ENCODE measurements at regions not wholly inside any gene's neighbourhood (a gene's known extent, or its start where the extent isn't known, plus 50 kb on each side); places are given as distances from the start of the nearest gene placed in this dataset.

DNA sequence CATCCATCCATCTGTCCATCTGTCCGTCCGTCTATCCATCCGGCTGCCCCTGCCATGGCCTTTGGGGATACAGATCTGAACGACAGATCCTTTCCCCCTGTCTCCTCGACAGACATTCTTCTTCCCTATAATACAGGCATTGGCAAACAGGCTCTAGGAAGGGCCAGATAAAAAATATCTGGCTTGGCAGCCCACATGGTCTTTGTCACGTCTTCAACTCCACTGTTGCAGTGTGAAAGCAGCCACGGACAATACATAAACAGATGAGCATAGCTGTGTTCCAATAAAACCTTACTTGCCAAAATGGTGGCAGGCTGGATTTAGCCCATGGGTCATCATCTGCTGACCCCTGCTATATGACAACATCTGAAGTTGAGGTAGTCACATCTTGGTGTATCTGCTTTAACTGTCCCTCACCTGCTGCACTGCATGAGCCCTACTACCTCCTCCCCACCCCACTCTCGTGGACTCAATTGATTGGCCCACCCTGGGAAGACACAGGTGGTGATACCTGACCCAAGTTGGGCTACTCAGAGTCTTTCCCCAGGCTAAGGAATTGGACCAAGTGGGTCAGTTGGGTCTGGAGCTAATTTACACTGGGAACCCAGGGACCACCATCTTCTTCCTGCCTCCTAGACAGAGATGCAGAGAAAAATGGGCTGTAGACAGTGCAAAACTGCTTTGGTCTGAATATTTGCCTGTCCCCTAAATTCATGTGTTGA lies 128.4 kb upstream of the SMAD3 start:
- H3K27ac Mint-ChIP-seq: no peak overlapping the region
- H3K9me3 Mint-ChIP-seq: peaks cover 5% of the 10 kb centered on the region
- no peaks in the 10 kb centered on the region for H3K36me3 Mint-ChIP-seq
- peaks cover 10 to 23% of the 10 kb centered on the region in 2 donors for H3K27me3 Mint-ChIP-seq
- peak overlapping the region; percentile 34 for H3K4me3 Mint-ChIP-seq
- DNase-seq (ENCODE audit: low spot score) (no peak), ATAC-seq (no peak)
- peaks cover 7 to 13% of the 10 kb centered on the region in 2 donors for H3K4me1 Mint-ChIP-seq (ENCODE audit: low read depth in 2 of 2)

GRCh38 chr15:66937588-66937987 lies 127.8 kb upstream of the SMAD3 start:
- Mint-ChIP-seq H3K27me3 (peaks cover 10 to 21% of the 10 kb centered on the region in 2 donors), H3K4me3 (no peak overlapping the region), H3K4me1 (ENCODE audit: low read depth in 2 of 2) (peaks cover 7 to 13% of the 10 kb centered on the region in 2 donors), H3K36me3 (no peaks in the 10 kb centered on the region), H3K27ac (no peak overlapping the region), H3K9me3 (peaks cover 5% of the 10 kb centered on the region)
- DNase-seq (ENCODE audit: low spot score) (no peak), ATAC-seq (no peak)

GRCh38 chr15:66938114-66938830 lies 127.1 kb upstream of the SMAD3 start:
- ATAC-seq (no peak), DNase-seq (ENCODE audit: low spot score) (no peak)
- no peaks in the 10 kb centered on the region for H3K36me3 Mint-ChIP-seq
- peaks cover 2% of the 10 kb centered on the region for H3K9me3 Mint-ChIP-seq
- peaks cover 10 to 15% of the 10 kb centered on the region in 2 donors for H3K27me3 Mint-ChIP-seq
- no peak overlapping the region for H3K27ac Mint-ChIP-seq
- no peak overlapping the region for H3K4me3 Mint-ChIP-seq
- peaks cover 7 to 13% of the 10 kb centered on the region in 2 donors for H3K4me1 Mint-ChIP-seq (ENCODE audit: low read depth in 2 of 2)

DNA sequence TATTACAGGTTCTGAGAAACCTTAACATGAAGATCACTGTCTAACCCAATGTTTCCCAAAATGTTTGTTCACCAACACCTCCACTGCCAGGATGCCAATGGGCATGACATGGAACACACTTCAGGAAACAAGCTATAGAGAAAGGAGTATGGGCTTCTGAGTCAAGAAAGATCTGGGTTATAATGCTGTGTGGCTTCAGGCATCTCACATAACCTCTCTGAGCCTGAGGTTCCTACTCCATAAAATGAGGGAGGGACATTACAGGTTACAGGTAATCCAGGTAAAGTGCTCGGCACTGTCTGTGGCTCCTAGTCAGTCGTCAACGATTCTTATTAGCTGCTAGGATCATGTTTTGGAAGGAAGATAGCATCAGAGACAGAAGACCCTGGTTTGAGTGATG lies 126.4 kb upstream of the SMAD3 start:
- Mint-ChIP-seq H3K36me3 (no peaks in the 10 kb centered on the region), H3K27me3 (peaks cover 10 to 15% of the 10 kb centered on the region in 2 donors), H3K27ac (no peak overlapping the region), H3K4me1 (ENCODE audit: low read depth in 2 of 2) (peaks cover 7 to 13% of the 10 kb centered on the region in 2 donors), H3K9me3 (peaks cover 2% of the 10 kb centered on the region), H3K4me3 (no peak overlapping the region)
- ATAC-seq: no peak
- DNase-seq (ENCODE audit: low spot score): no peak

GRCh38 chr15:66939451-66940023 lies 125.9 kb upstream of the SMAD3 start:
- DNase-seq (ENCODE audit: low spot score) (no peak), ATAC-seq (no peak)
- H3K27ac Mint-ChIP-seq: no peak overlapping the region
- no peaks in the 10 kb centered on the region for H3K9me3 Mint-ChIP-seq
- H3K27me3 Mint-ChIP-seq: peaks cover 10 to 15% of the 10 kb centered on the region in 2 donors
- peaks cover 7 to 13% of the 10 kb centered on the region in 2 donors for H3K4me1 Mint-ChIP-seq (ENCODE audit: low read depth in 2 of 2)
- H3K36me3 Mint-ChIP-seq: no peaks in the 10 kb centered on the region
- no peak overlapping the region for H3K4me3 Mint-ChIP-seq

GRCh38 chr15:66940368-66940767 lies 125.0 kb upstream of the SMAD3 start:
- no peaks in the 10 kb centered on the region for H3K9me3 Mint-ChIP-seq
- no peaks in the 10 kb centered on the region for H3K36me3 Mint-ChIP-seq
- no peak overlapping the region for H3K27ac Mint-ChIP-seq
- DNase-seq (ENCODE audit: low spot score) (no peak), ATAC-seq (peak; percentile 41 to 75)
- peaks cover 7 to 13% of the 10 kb centered on the region in 2 donors for H3K4me1 Mint-ChIP-seq (ENCODE audit: low read depth in 2 of 2)
- H3K4me3 Mint-ChIP-seq: peak overlapping the region; percentile 28
- H3K27me3 Mint-ChIP-seq: peaks cover 10 to 15% of the 10 kb centered on the region in 2 donors

- Mint-ChIP-seq H3K4me1 (ENCODE audit: low read depth in 2 of 2) (peaks cover 3 to 13% of the 10 kb centered on the region in 2 donors), H3K4me3 (no peak overlapping the region), H3K27me3 (peaks cover 8 to 9% of the 10 kb centered on the region in 2 donors), H3K36me3 (no peaks in the 10 kb centered on the region), H3K9me3 (no peaks in the 10 kb centered on the region), H3K27ac (no peak overlapping the region)
- ATAC-seq (no peak), DNase-seq (ENCODE audit: low spot score) (no peak)
Observed at GRCh38 chr15:66941108-66941711, 124.2 kb upstream of the SMAD3 start.

DNA sequence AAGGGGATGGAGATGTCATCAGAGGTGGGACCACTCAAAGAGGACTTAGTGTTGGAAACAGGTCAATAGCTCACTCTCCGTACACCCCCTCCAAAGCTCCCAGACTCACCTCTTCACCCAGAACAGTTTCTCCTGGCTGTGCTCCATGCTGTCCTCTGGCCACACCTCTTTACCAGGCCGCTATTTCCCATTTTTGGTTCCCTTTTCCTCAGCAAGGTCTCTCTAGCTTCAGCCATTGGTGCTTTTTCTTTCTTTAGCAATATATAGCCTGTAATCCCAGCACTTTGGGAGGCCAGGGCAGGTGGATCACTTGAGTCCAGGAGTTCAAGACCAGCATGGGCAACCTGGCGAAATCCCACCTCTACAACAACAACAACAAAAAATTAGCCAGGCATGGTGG lies 123.6 kb upstream of the SMAD3 start:
- Mint-ChIP-seq H3K4me1 (ENCODE audit: low read depth in 2 of 2) (peaks cover under 1 to 13% of the 10 kb centered on the region in 2 donors), H3K27me3 (peaks cover 8% of the 10 kb centered on the region in 2 donors), H3K9me3 (no peaks in the 10 kb centered on the region), H3K36me3 (no peaks in the 10 kb centered on the region), H3K4me3 (no peak overlapping the region), H3K27ac (no peak overlapping the region)
- ATAC-seq (no peak), DNase-seq (ENCODE audit: low spot score) (no peak)

- H3K9me3 Mint-ChIP-seq: no peaks in the 10 kb centered on the region
- no peak overlapping the region for H3K4me3 Mint-ChIP-seq
- peaks cover 0 to 13% of the 10 kb centered on the region in 2 donors for H3K4me1 Mint-ChIP-seq (ENCODE audit: low read depth in 2 of 2)
- DNase-seq (ENCODE audit: low spot score) (no peak), ATAC-seq (no peak)
- H3K27me3 Mint-ChIP-seq: peaks cover 6 to 8% of the 10 kb centered on the region in 2 donors
- no peaks in the 10 kb centered on the region for H3K36me3 Mint-ChIP-seq
- no peak overlapping the region for H3K27ac Mint-ChIP-seq
Observed at GRCh38 chr15:66942649-66943390, 122.6 kb upstream of the SMAD3 start.

DNA sequence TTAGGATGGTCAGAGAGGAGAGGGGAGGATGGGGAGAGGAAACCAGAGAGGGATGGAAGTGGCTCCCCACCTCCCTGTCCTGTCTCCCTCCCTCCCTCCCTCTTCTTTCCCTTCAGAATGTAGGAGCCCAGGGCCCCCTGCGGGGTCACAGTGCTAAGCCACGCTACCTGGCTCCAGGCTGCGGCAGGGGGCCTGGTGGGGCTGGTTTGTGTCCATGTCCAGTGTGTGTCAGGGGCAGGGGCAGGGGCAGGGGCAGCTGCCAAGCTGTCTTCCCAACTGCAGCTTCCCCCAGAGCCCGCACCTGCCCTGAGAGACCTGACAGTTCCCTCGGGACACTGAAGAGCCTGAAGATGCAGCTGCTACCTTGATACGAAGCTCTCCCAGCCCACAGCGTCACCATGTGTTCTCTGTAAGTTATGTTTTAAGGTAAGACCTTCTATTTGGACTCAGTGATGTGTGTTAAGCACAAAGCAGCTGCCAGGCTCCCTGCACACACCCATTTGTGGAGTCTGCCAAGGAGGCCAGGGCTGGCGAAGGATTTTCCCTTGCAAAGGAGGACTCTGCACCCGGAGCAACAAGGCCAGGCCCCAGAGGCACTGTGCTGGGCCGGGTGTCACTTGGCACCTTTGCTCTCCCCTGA lies 121.8 kb upstream of the SMAD3 start:
- Mint-ChIP-seq H3K9me3 (no peaks in the 10 kb centered on the region), H3K36me3 (no peaks in the 10 kb centered on the region), H3K4me1 (ENCODE audit: low read depth in 2 of 2) (peaks cover 0 to 13% of the 10 kb centered on the region in 2 donors), H3K27ac (no peak overlapping the region), H3K27me3 (peaks cover 6 to 8% of the 10 kb centered on the region in 2 donors), H3K4me3 (no peak overlapping the region)
- ATAC-seq (peak in 1 of 2 donors; percentile 20), DNase-seq (ENCODE audit: low spot score) (no peak)

DNA sequence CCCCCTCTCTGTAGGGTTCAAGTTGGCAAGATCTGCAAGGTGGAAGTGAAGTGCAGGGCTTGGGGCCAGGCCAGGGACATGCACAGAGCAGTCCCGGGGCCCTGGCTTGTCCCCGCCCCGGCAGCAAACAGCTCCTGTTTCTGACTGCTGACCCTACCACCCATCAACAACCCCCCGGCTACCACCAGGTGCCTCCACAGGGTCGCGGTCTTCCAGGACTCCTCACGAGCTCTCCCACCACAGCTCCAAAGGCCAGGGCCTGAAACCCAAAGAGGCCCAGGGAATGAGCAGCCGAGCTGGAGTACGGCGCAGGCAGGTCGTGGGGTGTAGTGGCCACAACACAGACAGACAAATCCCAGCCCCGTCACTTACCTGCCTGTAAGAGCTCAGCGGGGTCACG lies 121.3 kb upstream of the SMAD3 start:
- no peak overlapping the region for H3K4me3 Mint-ChIP-seq
- no peaks in the 10 kb centered on the region for H3K36me3 Mint-ChIP-seq
- peaks cover 6 to 8% of the 10 kb centered on the region in 2 donors for H3K27me3 Mint-ChIP-seq
- DNase-seq (ENCODE audit: low spot score): peak; percentile 39
- H3K4me1 Mint-ChIP-seq (ENCODE audit: low read depth in 2 of 2): peaks cover 0 to 13% of the 10 kb centered on the region in 2 donors
- no peak overlapping the region for H3K27ac Mint-ChIP-seq
- ATAC-seq: no peak
- H3K9me3 Mint-ChIP-seq: no peaks in the 10 kb centered on the region

GRCh38 chr15:66945286-66945685 lies 120.1 kb upstream of the SMAD3 start:
- Mint-ChIP-seq H3K27ac (no peak overlapping the region), H3K36me3 (no peaks in the 10 kb centered on the region), H3K4me3 (no peak overlapping the region), H3K27me3 (peaks cover 2 to 6% of the 10 kb centered on the region in 2 donors), H3K9me3 (no peaks in the 10 kb centered on the region), H3K4me1 (ENCODE audit: low read depth in 2 of 2) (peaks cover 0 to 10% of the 10 kb centered on the region in 2 donors)
- ATAC-seq (no peak), DNase-seq (ENCODE audit: low spot score) (peak; percentile 42)

DNA sequence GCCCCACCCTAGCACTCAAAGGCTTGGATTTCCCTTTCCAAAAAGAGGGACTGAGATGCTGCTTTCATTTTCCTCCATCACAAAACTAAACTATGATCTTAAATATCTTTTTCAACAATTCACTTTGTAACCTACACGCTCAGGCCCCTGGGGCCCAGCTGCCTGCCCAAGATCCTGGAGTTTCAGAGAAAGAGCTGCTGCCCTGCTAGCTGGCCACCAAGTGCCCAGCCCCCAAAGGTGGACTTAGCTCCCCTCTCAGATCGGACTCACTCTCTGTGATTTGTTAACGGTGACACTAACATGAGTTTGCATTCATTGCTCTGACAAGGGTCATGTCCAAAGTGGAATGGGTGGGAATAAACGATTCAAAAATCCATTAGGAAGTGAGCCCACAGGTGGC lies 119.6 kb upstream of the SMAD3 start:
- H3K36me3 Mint-ChIP-seq: no peaks in the 10 kb centered on the region
- H3K4me1 Mint-ChIP-seq (ENCODE audit: low read depth in 2 of 2): peaks cover 0 to 4% of the 10 kb centered on the region in 2 donors
- DNase-seq (ENCODE audit: low spot score): peak; percentile 57
- H3K27ac Mint-ChIP-seq: no peak overlapping the region
- no peaks in the 10 kb centered on the region for H3K9me3 Mint-ChIP-seq
- ATAC-seq: no peak
- no peak overlapping the region for H3K4me3 Mint-ChIP-seq
- H3K27me3 Mint-ChIP-seq: peaks cover 0 to 4% of the 10 kb centered on the region in 2 donors
